BJ (cell line): ENCODE measurements at regions not wholly inside any gene's neighbourhood (a gene's known extent, or its start where the extent isn't known, plus 50 kb on each side); places are given as distances from the start of the nearest gene placed in this dataset.
A peak's percentile ranks its signal among the peaks of the same experiment; 100 is the strongest.
"Not testable (repeated sequence)": the region's sequence is repeated elsewhere in the genome, so short reads cannot be mapped to it uniquely, and the experiment has no call there.

Experiments used
- CTCF ChIA-PET: fragments of 350-600 bp; formaldehyde crosslinking; extraction: SDS; loops from one replicate; lab custom pipeline; 2021; ENCODE audit warnings: antibody characterized with exemption, inconsistent platforms; lab: Yijun Ruan, JAX
- POLR2A ChIA-PET: fragments of 300-600 bp; sonication (Branson Sonifier 250); formaldehyde crosslinking; extraction: SDS; loops from one replicate; lab custom pipeline; 2021; ENCODE audit warnings: antibody characterized with exemption; lab: Charles Lee
- DNase-seq: peaks from one replicate; pipeline ENCODE4 v3.0.0-alpha.2; 2011; ENCODE audit warnings: low read depth
- H3K27me3 ChIP-seq: 2 replicates; pipeline ENCODE4 v1.6.0; 2011; ENCODE audit warnings: low read length; ENCODE audit not compliant: control insufficient read depth, insufficient read depth
- H3K36me3 ChIP-seq: 2 replicates; pipeline ENCODE4 v1.5.1; 2011; ENCODE audit warnings: low read length; ENCODE audit not compliant: control insufficient read depth, insufficient read depth
- H3K4me3 ChIP-seq: 2 replicates; pipeline ENCODE4 v1.5.1; 2011; ENCODE audit warnings: low read depth, mild to moderate bottlenecking, control low read depth, low read length

- H3K4me3 ChIP-seq, H3K36me3 ChIP-seq, DNase-seq, CTCF ChIA-PET, H3K27me3 ChIP-seq, POLR2A ChIA-PET: not testable (repeated sequence)
Observed at GRCh38 chr2:87675487-87675886, 72.4 kb upstream of the PLGLB2 start.

- H3K36me3 ChIP-seq, H3K4me3 ChIP-seq, H3K27me3 ChIP-seq, CTCF ChIA-PET, DNase-seq, POLR2A ChIA-PET: not testable (repeated sequence)
Observed at GRCh38 chr2:87677421-87677923, 70.4 kb upstream of the PLGLB2 start.

- POLR2A ChIA-PET, CTCF ChIA-PET, H3K4me3 ChIP-seq, H3K27me3 ChIP-seq, H3K36me3 ChIP-seq, DNase-seq: not testable (repeated sequence)
Observed at GRCh38 chr2:87678742-87679173, 69.1 kb upstream of the PLGLB2 start.

GRCh38 chr2:87679950-87680349 is 67.9 kb upstream of the PLGLB2 start:
- POLR2A ChIA-PET, H3K4me3 ChIP-seq, H3K27me3 ChIP-seq, H3K36me3 ChIP-seq, DNase-seq, CTCF ChIA-PET: not testable (repeated sequence)

GRCh38 chr2:87680691-87681090 is 67.2 kb upstream of the PLGLB2 start:
- CTCF ChIA-PET, H3K36me3 ChIP-seq, POLR2A ChIA-PET, H3K4me3 ChIP-seq, DNase-seq, H3K27me3 ChIP-seq: not testable (repeated sequence)

- H3K27me3 ChIP-seq, DNase-seq, H3K36me3 ChIP-seq, CTCF ChIA-PET, H3K4me3 ChIP-seq, POLR2A ChIA-PET: not testable (repeated sequence)
Observed at GRCh38 chr2:87683451-87683850, 64.4 kb upstream of the PLGLB2 start.

- H3K27me3 ChIP-seq, CTCF ChIA-PET, DNase-seq, POLR2A ChIA-PET, H3K4me3 ChIP-seq, H3K36me3 ChIP-seq: not testable (repeated sequence)
Observed at GRCh38 chr2:87683961-87684360, 63.9 kb upstream of the PLGLB2 start.

- H3K36me3 ChIP-seq, CTCF ChIA-PET, H3K4me3 ChIP-seq, DNase-seq, H3K27me3 ChIP-seq, POLR2A ChIA-PET: not testable (repeated sequence)
Observed at GRCh38 chr2:87685558-87685957, 62.3 kb upstream of the PLGLB2 start.

- H3K4me3 ChIP-seq, POLR2A ChIA-PET, H3K36me3 ChIP-seq, CTCF ChIA-PET, H3K27me3 ChIP-seq, DNase-seq: not testable (repeated sequence)
Observed at GRCh38 chr2:87686873-87687549, 60.9 kb upstream of the PLGLB2 start.

GRCh38 chr2:87687550-87688270 is 60.2 kb upstream of the PLGLB2 start:
- peak; percentile 9 for DNase-seq
- H3K36me3 ChIP-seq, H3K27me3 ChIP-seq, POLR2A ChIA-PET, H3K4me3 ChIP-seq, CTCF ChIA-PET: not testable (repeated sequence)

- H3K36me3 ChIP-seq, DNase-seq, CTCF ChIA-PET, H3K27me3 ChIP-seq, POLR2A ChIA-PET, H3K4me3 ChIP-seq: not testable (repeated sequence)
Observed at GRCh38 chr2:87691899-87692592, 55.8 kb upstream of the PLGLB2 start.

GRCh38 chr2:87692914-87693313 is 55.0 kb upstream of the PLGLB2 start:
- H3K27me3 ChIP-seq, DNase-seq, POLR2A ChIA-PET, H3K4me3 ChIP-seq, H3K36me3 ChIP-seq, CTCF ChIA-PET: not testable (repeated sequence)

GRCh38 chr2:87693882-87694281 is 54.0 kb upstream of the PLGLB2 start:
- H3K27me3 ChIP-seq, DNase-seq, H3K36me3 ChIP-seq, H3K4me3 ChIP-seq, CTCF ChIA-PET, POLR2A ChIA-PET: not testable (repeated sequence)
